GM19099 (cell line): ENCODE measurements at regions not wholly inside any gene's neighbourhood (a gene's known extent, or its start where the extent isn't known, plus 50 kb on each side); places are given as distances from the start of the nearest gene placed in this dataset.

Experiments used
- POLR2A ChIP-seq: IDR thresholded peaks from 3 replicates; pipeline ENCODE4 v1.6.1; 2011; ENCODE audit warnings: low read depth; ENCODE audit not compliant: insufficient read length; ENCODE audit errors: extremely low read depth

- no peak for TF ChIP-seq POLR2A
Observed at GRCh38 chr16:85256190-85256739, 144.0 kb upstream of the CIBAR2 start.

GRCh38 chr16:85257483-85257882 lies 145.2 kb upstream of the CIBAR2 start:
- TF ChIP-seq POLR2A, result no peak

- no peak for TF ChIP-seq POLR2A
Observed at GRCh38 chr16:85258166-85258565, 145.9 kb upstream of the CIBAR2 start.

GRCh38 chr16:85258629-85259028 lies 146.4 kb upstream of the CIBAR2 start:
- no peak for TF ChIP-seq POLR2A

- no peak for TF ChIP-seq POLR2A
Observed at GRCh38 chr16:85259115-85259831, 147.0 kb upstream of the CIBAR2 start.

GRCh38 chr16:85259832-85260167 lies 147.5 kb upstream of the CIBAR2 start:
- no peak for TF ChIP-seq POLR2A

- TF ChIP-seq POLR2A, result no peak
Observed at GRCh38 chr16:85261204-85261603, 148.9 kb upstream of the CIBAR2 start.

GRCh38 chr16:85261657-85262557 lies 149.6 kb upstream of the CIBAR2 start:
- no peak for TF ChIP-seq POLR2A

- no peak for TF ChIP-seq POLR2A
Observed at GRCh38 chr16:85262558-85263238, 150.4 kb upstream of the CIBAR2 start.

GRCh38 chr16:85263239-85263585 lies 150.9 kb upstream of the CIBAR2 start:
- no peak for TF ChIP-seq POLR2A

GRCh38 chr16:85264752-85265151 lies 152.5 kb upstream of the CIBAR2 start:
- no peak for TF ChIP-seq POLR2A

- TF ChIP-seq POLR2A, result no peak
Observed at GRCh38 chr16:85265161-85265784, 153.0 kb upstream of the CIBAR2 start.

- no peak for TF ChIP-seq POLR2A
Observed at GRCh38 chr16:85265810-85266209, 153.5 kb upstream of the CIBAR2 start.

- TF ChIP-seq POLR2A, result no peak
Observed at GRCh38 chr16:85266857-85267256, 154.6 kb upstream of the CIBAR2 start.

- TF ChIP-seq POLR2A, result no peak
Observed at GRCh38 chr16:85267414-85267945, 155.2 kb upstream of the CIBAR2 start.

GRCh38 chr16:85269165-85269564 lies 156.9 kb upstream of the CIBAR2 start:
- TF ChIP-seq POLR2A, result no peak

GRCh38 chr16:85270374-85270773 lies 158.1 kb upstream of the CIBAR2 start:
- TF ChIP-seq POLR2A, result no peak
